ENCODE measurements at regions not wholly inside any gene's neighbourhood (a gene's known extent, or its start where the extent isn't known, plus 50 kb on each side); places are given as distances from the start of the nearest gene placed in this dataset.
A peak's percentile ranks its signal among the peaks of the same experiment; 100 is the strongest.

DNA sequence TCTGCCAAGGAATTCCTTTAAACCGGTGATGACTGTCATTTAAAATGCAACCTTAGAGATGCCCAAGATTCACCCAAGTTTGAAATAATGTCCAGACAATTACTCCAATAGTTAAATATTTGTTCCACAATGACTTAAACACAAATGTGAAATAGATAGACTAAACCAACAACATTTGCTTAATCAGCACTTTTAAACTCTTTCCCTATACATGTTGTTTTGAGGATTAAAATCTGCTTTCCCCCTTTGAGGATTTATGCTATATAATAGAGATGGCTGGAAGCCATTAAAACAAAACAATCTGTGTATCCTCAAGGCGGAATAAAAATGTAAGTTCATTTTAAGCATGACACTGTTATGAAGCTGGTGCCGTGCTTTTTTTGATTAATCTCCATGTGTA is 297.8 kb upstream of the RSPO3 start:
- no peak overlapping the region for H3K27ac ChIP-seq (ENCODE audit: low read length)
- no peaks in the 10 kb centered on the region for H3K4me1 ChIP-seq (ENCODE audit: low read length)
- no peaks in the 10 kb centered on the region for H3K9me3 ChIP-seq (replicated peaks; ENCODE audit: insufficient read depth, low read length)
- no peak overlapping the region for H3K4me3 ChIP-seq (ENCODE audit: low read length)
- H3K4me2 ChIP-seq (ENCODE audit: low read depth, low read length) = no peak overlapping the region
- DNase-seq = no peak
- TF ChIP-seq EZH2 (optimal IDR thresholded peaks at IDR 0.05; ENCODE audit: low read depth, low read length) = no peak
- no peak overlapping the region for H3K9ac ChIP-seq (ENCODE audit: low read length)
- H3K36me3 ChIP-seq (replicated peaks; ENCODE audit: insufficient read depth, low read length) = no peaks in the 10 kb centered on the region
- H2AFZ ChIP-seq (ENCODE audit: low read length) = no peak overlapping the region
- H3F3A ChIP-seq (ENCODE audit: insufficient read depth, low read length) = no peaks in the 10 kb centered on the region
- no peaks in the 10 kb centered on the region for H3K27me3 ChIP-seq (replicated peaks; ENCODE audit: insufficient read depth, low read length)
- H3K9me2 ChIP-seq (replicated peaks; ENCODE audit: insufficient read depth, low read length) = no peaks in the 10 kb centered on the region
- H4K20me1 ChIP-seq (ENCODE audit: insufficient read depth, low read length) = no peaks in the 10 kb centered on the region
- no peaks in the 10 kb centered on the region for H3K79me2 ChIP-seq (ENCODE audit: low read length)

- Histone ChIP-seq H2AFZ (ENCODE audit: low read length) (no peak overlapping the region), H3K27me3 (replicated peaks; ENCODE audit: insufficient read depth, low read length) (no peaks in the 10 kb centered on the region), H3K4me2 (ENCODE audit: low read depth, low read length) (no peak overlapping the region), H3K9me3 (replicated peaks; ENCODE audit: insufficient read depth, low read length) (no peaks in the 10 kb centered on the region), H3K4me3 (ENCODE audit: low read length) (no peak overlapping the region), H3F3A (ENCODE audit: insufficient read depth, low read length) (no peaks in the 10 kb centered on the region), H4K20me1 (ENCODE audit: insufficient read depth, low read length) (no peaks in the 10 kb centered on the region), H3K27ac (ENCODE audit: low read length) (no peak overlapping the region), H3K79me2 (ENCODE audit: low read length) (no peaks in the 10 kb centered on the region), H3K36me3 (replicated peaks; ENCODE audit: insufficient read depth, low read length) (no peaks in the 10 kb centered on the region), H3K4me1 (ENCODE audit: low read length) (no peaks in the 10 kb centered on the region), H3K9me2 (replicated peaks; ENCODE audit: insufficient read depth, low read length) (no peaks in the 10 kb centered on the region), H3K9ac (ENCODE audit: low read length) (no peak overlapping the region)
- peak; percentile 18 for DNase-seq
- TF ChIP-seq EZH2phosphoT487 (IDR thresholded peaks at IDR 0.05; ENCODE audit: low read length) (no peak), EZH2 (optimal IDR thresholded peaks at IDR 0.05; ENCODE audit: low read depth, low read length) (no peak), CTCF (IDR thresholded peaks at IDR 0.05; ENCODE audit: low read length) (no peak)
These were observed 296.8 kb upstream of the RSPO3 start for GRCh38 chr6:126821706-126822105.

DNA sequence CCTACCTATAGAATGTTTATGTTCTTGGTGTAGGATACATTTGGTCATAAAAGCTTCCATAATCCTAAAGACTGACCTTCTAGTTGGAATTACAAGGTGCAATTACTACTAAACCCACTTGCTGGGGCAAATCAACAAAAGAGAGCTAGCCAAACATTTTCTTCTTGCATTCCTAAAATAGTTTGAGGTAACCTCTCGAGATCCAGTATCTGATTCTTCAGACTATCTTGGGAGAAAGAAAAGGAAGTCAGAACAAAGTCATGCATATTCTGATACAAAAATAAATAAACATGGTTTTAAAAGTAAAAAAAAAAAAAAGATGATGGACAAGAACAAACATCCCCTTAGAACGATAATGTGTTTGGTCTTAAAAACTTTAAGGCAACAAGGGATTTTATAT is 294.2 kb upstream of the RSPO3 start:
- Histone ChIP-seq H4K20me1 (ENCODE audit: insufficient read depth, low read length) (no peaks in the 10 kb centered on the region), H3K9me2 (replicated peaks; ENCODE audit: insufficient read depth, low read length) (no peaks in the 10 kb centered on the region), H3K4me1 (ENCODE audit: low read length) (no peaks in the 10 kb centered on the region), H3F3A (ENCODE audit: insufficient read depth, low read length) (no peaks in the 10 kb centered on the region), H3K4me2 (ENCODE audit: low read depth, low read length) (no peak overlapping the region), H3K27me3 (replicated peaks; ENCODE audit: insufficient read depth, low read length) (no peaks in the 10 kb centered on the region), H3K9ac (ENCODE audit: low read length) (no peak overlapping the region), H3K79me2 (ENCODE audit: low read length) (no peaks in the 10 kb centered on the region), H3K4me3 (ENCODE audit: low read length) (no peak overlapping the region), H3K9me3 (replicated peaks; ENCODE audit: insufficient read depth, low read length) (no peaks in the 10 kb centered on the region), H2AFZ (ENCODE audit: low read length) (no peak overlapping the region), H3K36me3 (replicated peaks; ENCODE audit: insufficient read depth, low read length) (no peaks in the 10 kb centered on the region), H3K27ac (ENCODE audit: low read length) (no peak overlapping the region)
- TF ChIP-seq EZH2 (optimal IDR thresholded peaks at IDR 0.05; ENCODE audit: low read depth, low read length) (no peak), CTCF (IDR thresholded peaks at IDR 0.05; ENCODE audit: low read length) (no peak), EZH2phosphoT487 (IDR thresholded peaks at IDR 0.05; ENCODE audit: low read length) (no peak)
- no peak for DNase-seq

GRCh38 chr6:126824815-126825214 is 293.7 kb upstream of the RSPO3 start:
- H3K9me2 ChIP-seq (replicated peaks; ENCODE audit: insufficient read depth, low read length) = no peaks in the 10 kb centered on the region
- H4K20me1 ChIP-seq (ENCODE audit: insufficient read depth, low read length) = no peaks in the 10 kb centered on the region
- no peak overlapping the region for H2AFZ ChIP-seq (ENCODE audit: low read length)
- no peak overlapping the region for H3K4me2 ChIP-seq (ENCODE audit: low read depth, low read length)
- no peak for DNase-seq
- no peaks in the 10 kb centered on the region for H3K79me2 ChIP-seq (ENCODE audit: low read length)
- no peaks in the 10 kb centered on the region for H3K9me3 ChIP-seq (replicated peaks; ENCODE audit: insufficient read depth, low read length)
- no peaks in the 10 kb centered on the region for H3K4me1 ChIP-seq (ENCODE audit: low read length)
- H3K27ac ChIP-seq (ENCODE audit: low read length) = no peak overlapping the region
- H3K4me3 ChIP-seq (ENCODE audit: low read length) = no peak overlapping the region
- TF ChIP-seq EZH2 (optimal IDR thresholded peaks at IDR 0.05; ENCODE audit: low read depth, low read length) (no peak), CTCF (IDR thresholded peaks at IDR 0.05; ENCODE audit: low read length) (no peak)
- H3F3A ChIP-seq (ENCODE audit: insufficient read depth, low read length) = no peaks in the 10 kb centered on the region
- H3K9ac ChIP-seq (ENCODE audit: low read length) = no peak overlapping the region
- no peaks in the 10 kb centered on the region for H3K36me3 ChIP-seq (replicated peaks; ENCODE audit: insufficient read depth, low read length)
- no peaks in the 10 kb centered on the region for H3K27me3 ChIP-seq (replicated peaks; ENCODE audit: insufficient read depth, low read length)
